ENCODE measurements at regions not wholly inside any gene's neighbourhood (a gene's known extent, or its start where the extent isn't known, plus 50 kb on each side); places are given as distances from the start of the nearest gene placed in this dataset.
"Not testable (repeated sequence)": the region's sequence is repeated elsewhere in the genome, so short reads cannot be mapped to it uniquely, and the experiment has no call there.

DNA sequence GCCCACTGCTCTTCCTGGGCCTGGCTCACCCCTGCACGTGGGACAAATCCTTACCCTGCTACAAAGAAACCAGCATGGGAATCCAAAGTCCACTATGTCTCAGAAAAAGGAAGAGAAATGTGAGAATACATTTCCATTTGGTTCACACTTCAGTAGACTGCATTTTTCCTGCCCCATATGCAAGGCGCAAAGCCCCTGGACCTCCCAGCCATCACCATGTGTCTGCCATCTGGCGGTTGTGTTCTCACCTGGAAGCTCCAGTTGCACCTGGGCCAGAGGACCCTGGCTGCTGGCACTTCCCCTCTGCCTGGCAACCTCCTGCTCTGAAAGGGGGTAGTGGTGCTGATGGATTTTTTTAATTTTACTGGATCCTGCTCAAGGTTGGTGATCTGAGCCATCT, 86.0 kb downstream of the TRIM43 start:
- TF ChIP-seq EZH2phosphoT487 (IDR thresholded peaks at IDR 0.05; ENCODE audit: borderline replicate concordance, low read depth, low read length), result not testable (repeated sequence)
- TF ChIP-seq, protein P1, sequence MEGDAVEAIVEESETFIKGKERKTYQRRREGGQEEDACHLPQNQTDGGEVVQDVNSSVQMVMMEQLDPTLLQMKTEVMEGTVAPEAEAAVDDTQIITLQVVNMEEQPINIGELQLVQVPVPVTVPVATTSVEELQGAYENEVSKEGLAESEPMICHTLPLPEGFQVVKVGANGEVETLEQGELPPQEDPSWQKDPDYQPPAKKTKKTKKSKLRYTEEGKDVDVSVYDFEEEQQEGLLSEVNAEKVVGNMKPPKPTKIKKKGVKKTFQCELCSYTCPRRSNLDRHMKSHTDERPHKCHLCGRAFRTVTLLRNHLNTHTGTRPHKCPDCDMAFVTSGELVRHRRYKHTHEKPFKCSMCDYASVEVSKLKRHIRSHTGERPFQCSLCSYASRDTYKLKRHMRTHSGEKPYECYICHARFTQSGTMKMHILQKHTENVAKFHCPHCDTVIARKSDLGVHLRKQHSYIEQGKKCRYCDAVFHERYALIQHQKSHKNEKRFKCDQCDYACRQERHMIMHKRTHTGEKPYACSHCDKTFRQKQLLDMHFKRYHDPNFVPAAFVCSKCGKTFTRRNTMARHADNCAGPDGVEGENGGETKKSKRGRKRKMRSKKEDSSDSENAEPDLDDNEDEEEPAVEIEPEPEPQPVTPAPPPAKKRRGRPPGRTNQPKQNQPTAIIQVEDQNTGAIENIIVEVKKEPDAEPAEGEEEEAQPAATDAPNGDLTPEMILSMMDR (conservative IDR thresholded peaks at IDR 0.05; ENCODE audit: low read length), result not testable (repeated sequence)

Measured in OCI-LY7 (cell line).